ENCODE measurements at regions not wholly inside any gene's neighbourhood (a gene's known extent, or its start where the extent isn't known, plus 50 kb on each side); places are given as distances from the start of the nearest gene placed in this dataset.

DNA sequence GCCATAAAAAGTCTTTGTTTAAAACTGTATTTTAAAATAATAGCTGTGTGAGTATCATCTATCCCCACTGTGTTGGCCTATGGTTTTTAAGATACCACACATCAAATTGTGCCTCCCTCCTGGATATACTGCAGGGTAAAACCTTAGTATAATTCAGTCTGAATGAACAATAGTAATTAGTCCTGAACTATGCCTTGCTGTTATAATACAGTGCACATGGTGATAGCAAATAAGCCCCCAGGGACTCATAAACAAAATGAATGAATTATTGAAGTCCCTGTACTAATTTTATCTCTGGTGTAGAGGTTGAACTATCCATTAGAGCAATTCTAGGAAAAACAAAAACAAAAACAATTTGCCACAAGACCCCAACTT is 142.7 kb upstream of the ADAMTSL1 start:
- TF ChIP-seq POLR2A (IDR thresholded peaks at IDR 0.05), result no peak
- TF ChIP-seq, protein P1, sequence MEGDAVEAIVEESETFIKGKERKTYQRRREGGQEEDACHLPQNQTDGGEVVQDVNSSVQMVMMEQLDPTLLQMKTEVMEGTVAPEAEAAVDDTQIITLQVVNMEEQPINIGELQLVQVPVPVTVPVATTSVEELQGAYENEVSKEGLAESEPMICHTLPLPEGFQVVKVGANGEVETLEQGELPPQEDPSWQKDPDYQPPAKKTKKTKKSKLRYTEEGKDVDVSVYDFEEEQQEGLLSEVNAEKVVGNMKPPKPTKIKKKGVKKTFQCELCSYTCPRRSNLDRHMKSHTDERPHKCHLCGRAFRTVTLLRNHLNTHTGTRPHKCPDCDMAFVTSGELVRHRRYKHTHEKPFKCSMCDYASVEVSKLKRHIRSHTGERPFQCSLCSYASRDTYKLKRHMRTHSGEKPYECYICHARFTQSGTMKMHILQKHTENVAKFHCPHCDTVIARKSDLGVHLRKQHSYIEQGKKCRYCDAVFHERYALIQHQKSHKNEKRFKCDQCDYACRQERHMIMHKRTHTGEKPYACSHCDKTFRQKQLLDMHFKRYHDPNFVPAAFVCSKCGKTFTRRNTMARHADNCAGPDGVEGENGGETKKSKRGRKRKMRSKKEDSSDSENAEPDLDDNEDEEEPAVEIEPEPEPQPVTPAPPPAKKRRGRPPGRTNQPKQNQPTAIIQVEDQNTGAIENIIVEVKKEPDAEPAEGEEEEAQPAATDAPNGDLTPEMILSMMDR (IDR thresholded peaks at IDR 0.05), result no peak
- H3K4me3 ChIP-seq (ENCODE audit: low read depth, poor library complexity, severe bottlenecking), result no peak overlapping the region
- intact Hi-C loops (cut with DNase I; ENCODE audit: low total_unique reads), result no loop called here
- DNase-seq (ENCODE audit: low spot score in 2 of 2), result no peak

GRCh38 chr9:18331808-18332209 is 142.1 kb upstream of the ADAMTSL1 start:
- intact Hi-C loops (cut with DNase I; ENCODE audit: low total_unique reads), result no loop called here
- WGBS, 2 donors, result 17 to 25% methylated on average over 1 of the region's 1 CpG
- no peak for DNase-seq (ENCODE audit: low spot score in 2 of 2)
- no peak for TF ChIP-seq POLR2A (IDR thresholded peaks at IDR 0.05)
- TF ChIP-seq, protein P1 (IDR thresholded peaks at IDR 0.05), result no peak
- no peak overlapping the region for H3K4me3 ChIP-seq (ENCODE audit: low read depth, poor library complexity, severe bottlenecking)

DNA sequence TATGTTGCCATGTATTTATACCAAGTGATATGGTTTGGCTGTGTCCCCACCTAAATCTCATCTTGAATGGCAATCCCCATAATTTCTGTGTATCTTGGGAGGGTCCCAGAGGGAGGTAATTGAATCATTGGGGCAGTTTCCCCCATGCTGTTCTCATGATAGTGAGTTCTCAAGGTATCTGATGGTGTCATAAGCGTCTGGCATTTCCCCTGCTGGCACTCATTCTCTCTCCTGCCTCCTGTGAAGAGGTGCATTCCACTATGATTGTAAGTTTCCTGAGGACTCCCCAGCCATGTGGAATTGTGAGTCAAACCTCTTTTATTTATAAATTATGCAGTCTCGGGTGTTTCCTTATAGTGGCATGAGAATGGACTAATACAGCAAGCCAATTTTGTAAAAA is 140.8 kb upstream of the ADAMTSL1 start:
- no peak for DNase-seq (ENCODE audit: low spot score in 2 of 2)
- no peak overlapping the region for H3K4me3 ChIP-seq (ENCODE audit: low read depth, poor library complexity, severe bottlenecking)
- intact Hi-C loops (cut with DNase I; ENCODE audit: low total_unique reads), result no loop called here
- TF ChIP-seq POLR2A (IDR thresholded peaks at IDR 0.05), result no peak
- TF ChIP-seq, protein P1 (IDR thresholded peaks at IDR 0.05), result no peak
- WGBS, 2 donors, result 65 to 71% methylated on average over 2 of the region's 2 CpGs

DNA sequence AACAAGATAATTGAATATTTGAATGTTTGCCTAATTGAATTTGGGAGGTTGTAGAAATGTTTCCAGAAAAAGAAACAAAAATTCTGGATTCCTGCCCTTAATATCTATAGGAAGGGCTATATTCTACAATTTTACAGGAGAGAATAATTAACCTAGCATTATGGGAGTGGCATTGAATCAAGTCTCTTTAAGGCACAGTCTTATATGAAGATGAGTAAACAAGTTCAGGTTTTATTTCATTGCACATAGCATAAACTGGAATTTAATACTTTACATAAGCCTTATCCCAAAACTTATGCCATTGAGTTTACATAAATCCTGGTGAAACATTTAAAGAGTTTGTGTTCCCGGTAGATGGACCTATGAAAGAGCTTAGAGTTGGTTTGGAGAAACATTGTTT is 138.1 kb upstream of the ADAMTSL1 start:
- intact Hi-C loops (cut with DNase I; ENCODE audit: low total_unique reads), result no loop called here
- DNase-seq (ENCODE audit: low spot score in 2 of 2), result no peak
- H3K4me3 ChIP-seq (ENCODE audit: low read depth, poor library complexity, severe bottlenecking), result no peak overlapping the region
- WGBS, 2 donors, result 96 to 98% methylated on average over 1 of the region's 1 CpG
- TF ChIP-seq POLR2A (IDR thresholded peaks at IDR 0.05), result no peak
- TF ChIP-seq, protein P1 (IDR thresholded peaks at IDR 0.05), result no peak

DNA sequence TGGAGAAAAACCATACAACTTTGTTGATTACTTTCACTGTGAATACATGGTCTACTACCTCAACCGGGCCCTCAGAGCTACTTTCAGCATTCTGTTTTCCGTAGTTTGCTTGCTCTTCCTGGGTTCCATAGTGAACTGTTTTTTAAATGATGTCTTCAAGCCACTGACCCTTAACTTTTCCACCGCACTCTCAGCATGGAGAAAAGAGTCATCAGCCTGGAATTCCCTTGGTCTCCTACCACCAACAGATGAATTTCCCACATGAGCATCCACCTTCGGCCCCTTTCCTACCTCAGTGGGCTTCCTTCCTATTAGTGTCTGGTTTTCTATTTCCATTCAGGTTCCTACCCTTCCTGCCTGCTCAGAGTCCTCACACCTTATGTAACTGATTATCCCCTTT is 135.9 kb upstream of the ADAMTSL1 start:
- no peak for TF ChIP-seq POLR2A (IDR thresholded peaks at IDR 0.05)
- TF ChIP-seq, protein P1 (IDR thresholded peaks at IDR 0.05), result no peak
- no peak for DNase-seq (ENCODE audit: low spot score in 2 of 2)
- intact Hi-C loops (cut with DNase I; ENCODE audit: low total_unique reads), result no loop called here
- no peak overlapping the region for H3K4me3 ChIP-seq (ENCODE audit: low read depth, poor library complexity, severe bottlenecking)
- 95% methylated on average over 4 of the region's 4 CpGs for WGBS, 2 donors

GRCh38 chr9:18343784-18344183 is 130.2 kb upstream of the ADAMTSL1 start:
- no peak for DNase-seq (ENCODE audit: low spot score in 2 of 2)
- H3K4me3 ChIP-seq (ENCODE audit: low read depth, poor library complexity, severe bottlenecking), result no peak overlapping the region
- no peak for TF ChIP-seq POLR2A (IDR thresholded peaks at IDR 0.05)
- TF ChIP-seq, protein P1 (IDR thresholded peaks at IDR 0.05), result no peak
- intact Hi-C loops (cut with DNase I; ENCODE audit: low total_unique reads), result no loop called here
- 95 to 96% methylated on average over 2 of the region's 2 CpGs for WGBS, 2 donors
